ENCODE measurements at regions not wholly inside any gene's neighbourhood (a gene's known extent, or its start where the extent isn't known, plus 50 kb on each side); places are given as distances from the start of the nearest gene placed in this dataset.

- TF ChIP-seq MAFK (IDR thresholded peaks at IDR 0.05; ENCODE audit: low read depth, low read length), result no peak
- TF ChIP-seq POLR2A (IDR thresholded peaks at IDR 0.05; ENCODE audit: low read depth, low read length), result no peak
- TF ChIP-seq SMC3 (IDR thresholded peaks at IDR 0.05; ENCODE audit: low read depth, low read length), result no peak
These were observed 75.8 kb upstream of the WAC start for GRCh38 chr10:28457110-28457509.

Measured in IMR-90 (cell line).